ENCODE measurements at regions not wholly inside any gene's neighbourhood (a gene's known extent, or its start where the extent isn't known, plus 50 kb on each side); places are given as distances from the start of the nearest gene placed in this dataset.

GRCh38 chr2:70397186-70397585 lies 95.3 kb upstream of the FAM136A start:
- Histone ChIP-seq H3K36me3 (ENCODE audit: control insufficient read depth, insufficient read depth, low read length) (no peaks in the 10 kb centered on the region), H3K27me3 (ENCODE audit: control insufficient read depth, insufficient read depth, low read length) (no peaks in the 10 kb centered on the region; the same call in 1 of the 2 replicates), H3K9me3 (ENCODE audit: control insufficient read depth, insufficient read depth, low read length) (no peaks in the 10 kb centered on the region), H3K4me3 (ENCODE audit: low read length) (no peak overlapping the region), H3K27ac (ENCODE audit: low read length) (no peak overlapping the region), H3K4me1 (ENCODE audit: control insufficient read depth, insufficient read depth, low read length) (no peaks in the 10 kb centered on the region)
- DNase-seq (ENCODE audit: low read depth, low spot score), result no peak

- Histone ChIP-seq H3K27ac (ENCODE audit: low read length) (no peak overlapping the region), H3K9me3 (ENCODE audit: control insufficient read depth, insufficient read depth, low read length) (no peaks in the 10 kb centered on the region), H3K4me1 (ENCODE audit: control insufficient read depth, insufficient read depth, low read length) (no peaks in the 10 kb centered on the region), H3K4me3 (ENCODE audit: low read length) (no peak overlapping the region), H3K27me3 (ENCODE audit: control insufficient read depth, insufficient read depth, low read length) (no peaks in the 10 kb centered on the region; the same call in 1 of the 2 replicates), H3K36me3 (ENCODE audit: control insufficient read depth, insufficient read depth, low read length) (no peaks in the 10 kb centered on the region)
- no CpG with 5 or more reads among the region's 5 CpGs for WGBS (ENCODE audit: insufficient coverage, insufficient read length)
- DNase-seq (ENCODE audit: low read depth, low spot score), result no peak
Measured at GRCh38 chr2:70396612-70397011, 94.7 kb upstream of the FAM136A start.

- no CpG with 5 or more reads among the region's 3 CpGs for WGBS (ENCODE audit: insufficient coverage, insufficient read length)
- Histone ChIP-seq H3K27ac (ENCODE audit: low read length) (no peak overlapping the region), H3K4me1 (ENCODE audit: control insufficient read depth, insufficient read depth, low read length) (no peaks in the 10 kb centered on the region), H3K4me3 (ENCODE audit: low read length) (no peak overlapping the region), H3K9me3 (ENCODE audit: control insufficient read depth, insufficient read depth, low read length) (no peaks in the 10 kb centered on the region), H3K36me3 (ENCODE audit: control insufficient read depth, insufficient read depth, low read length) (no peaks in the 10 kb centered on the region), H3K27me3 (ENCODE audit: control insufficient read depth, insufficient read depth, low read length) (no peaks in the 10 kb centered on the region; the same call in 1 of the 2 replicates)
- DNase-seq (ENCODE audit: low read depth, low spot score), result no peak
Measured at GRCh38 chr2:70393881-70394280, 92.0 kb upstream of the FAM136A start.

- H3K4me1 ChIP-seq (ENCODE audit: control insufficient read depth, insufficient read depth, low read length), result no peaks in the 10 kb centered on the region
Measured at GRCh38 chr2:70391988-70392387, 90.1 kb upstream of the FAM136A start.

GRCh38 chr2:70391259-70391658 lies 89.4 kb upstream of the FAM136A start:
- Histone ChIP-seq H3K36me3 (ENCODE audit: control insufficient read depth, insufficient read depth, low read length) (no peaks in the 10 kb centered on the region), H3K9me3 (ENCODE audit: control insufficient read depth, insufficient read depth, low read length) (no peaks in the 10 kb centered on the region), H3K27me3 (ENCODE audit: control insufficient read depth, insufficient read depth, low read length) (no peaks in the 10 kb centered on the region), H3K4me1 (ENCODE audit: control insufficient read depth, insufficient read depth, low read length) (no peaks in the 10 kb centered on the region), H3K4me3 (ENCODE audit: low read length) (no peak overlapping the region), H3K27ac (ENCODE audit: low read length) (no peak overlapping the region)
- no peak for DNase-seq (ENCODE audit: low read depth, low spot score)

More at GRCh38 chr2:70391988-70392387, 90.1 kb upstream of the FAM136A start:
- WGBS (ENCODE audit: insufficient coverage, insufficient read length), result no CpG with 5 or more reads among the region's 1 CpG
- Histone ChIP-seq H3K36me3 (ENCODE audit: control insufficient read depth, insufficient read depth, low read length) (no peaks in the 10 kb centered on the region), H3K27ac (ENCODE audit: low read length) (no peak overlapping the region), H3K9me3 (ENCODE audit: control insufficient read depth, insufficient read depth, low read length) (no peaks in the 10 kb centered on the region), H3K27me3 (ENCODE audit: control insufficient read depth, insufficient read depth, low read length) (no peaks in the 10 kb centered on the region; the same call in 1 of the 2 replicates), H3K4me3 (ENCODE audit: low read length) (no peak overlapping the region)
- DNase-seq (ENCODE audit: low read depth, low spot score), result no peak

- H3K36me3 ChIP-seq (ENCODE audit: control insufficient read depth, insufficient read depth, low read length), result no peaks in the 10 kb centered on the region
- H3K4me1 ChIP-seq (ENCODE audit: control insufficient read depth, insufficient read depth, low read length), result no peaks in the 10 kb centered on the region
- no peaks in the 10 kb centered on the region for H3K9me3 ChIP-seq (ENCODE audit: control insufficient read depth, insufficient read depth, low read length)
- no peak for DNase-seq (ENCODE audit: low read depth, low spot score)
- no peak overlapping the region for H3K27ac ChIP-seq (ENCODE audit: low read length)
- no peaks in the 10 kb centered on the region for H3K27me3 ChIP-seq (ENCODE audit: control insufficient read depth, insufficient read depth, low read length)
- WGBS (ENCODE audit: insufficient coverage, insufficient read length), result no CpG with 5 or more reads among the region's 5 CpGs
- no peak overlapping the region for H3K4me3 ChIP-seq (ENCODE audit: low read length)
Measured at GRCh38 chr2:70388813-70389212, 86.9 kb upstream of the FAM136A start.

GRCh38 chr2:70388128-70388527 lies 86.3 kb upstream of the FAM136A start:
- H3K9me3 ChIP-seq (ENCODE audit: control insufficient read depth, insufficient read depth, low read length), result no peaks in the 10 kb centered on the region
- DNase-seq (ENCODE audit: low read depth, low spot score), result no peak
- no CpG with 5 or more reads among the region's 1 CpG for WGBS (ENCODE audit: insufficient coverage, insufficient read length)
- no peaks in the 10 kb centered on the region for H3K4me1 ChIP-seq (ENCODE audit: control insufficient read depth, insufficient read depth, low read length)
- H3K27ac ChIP-seq (ENCODE audit: low read length), result no peak overlapping the region
- no peaks in the 10 kb centered on the region for H3K27me3 ChIP-seq (ENCODE audit: control insufficient read depth, insufficient read depth, low read length)
- no peak overlapping the region for H3K4me3 ChIP-seq (ENCODE audit: low read length)
- no peaks in the 10 kb centered on the region for H3K36me3 ChIP-seq (ENCODE audit: control insufficient read depth, insufficient read depth, low read length)

- WGBS (ENCODE audit: insufficient coverage, insufficient read length), result no CpG with 5 or more reads among the region's 11 CpGs
Measured at GRCh38 chr2:70385966-70386595, 84.2 kb upstream of the FAM136A start.

GRCh38 chr2:70385204-70385603 lies 83.3 kb upstream of the FAM136A start:
- H3K27me3 ChIP-seq (ENCODE audit: control insufficient read depth, insufficient read depth, low read length), result no peaks in the 10 kb centered on the region
- no peak for DNase-seq (ENCODE audit: low read depth, low spot score)
- H3K9me3 ChIP-seq (ENCODE audit: control insufficient read depth, insufficient read depth, low read length), result no peaks in the 10 kb centered on the region
- WGBS (ENCODE audit: insufficient coverage, insufficient read length), result no CpG with 5 or more reads among the region's 2 CpGs
- no peaks in the 10 kb centered on the region for H3K36me3 ChIP-seq (ENCODE audit: control insufficient read depth, insufficient read depth, low read length)
- H3K27ac ChIP-seq (ENCODE audit: low read length), result no peak overlapping the region
- H3K4me3 ChIP-seq (ENCODE audit: low read length), result no peak overlapping the region
- no peaks in the 10 kb centered on the region for H3K4me1 ChIP-seq (ENCODE audit: control insufficient read depth, insufficient read depth, low read length)

More at GRCh38 chr2:70385966-70386595, 84.2 kb upstream of the FAM136A start:
- H3K27ac ChIP-seq (ENCODE audit: low read length), result no peak overlapping the region
- DNase-seq (ENCODE audit: low read depth, low spot score), result no peak
- H3K4me1 ChIP-seq (ENCODE audit: control insufficient read depth, insufficient read depth, low read length), result no peaks in the 10 kb centered on the region
- no peaks in the 10 kb centered on the region for H3K9me3 ChIP-seq (ENCODE audit: control insufficient read depth, insufficient read depth, low read length)
- no peaks in the 10 kb centered on the region for H3K27me3 ChIP-seq (ENCODE audit: control insufficient read depth, insufficient read depth, low read length)
- no peak overlapping the region for H3K4me3 ChIP-seq (ENCODE audit: low read length)
- no peaks in the 10 kb centered on the region for H3K36me3 ChIP-seq (ENCODE audit: control insufficient read depth, insufficient read depth, low read length)

- H3K9me3 ChIP-seq (ENCODE audit: control insufficient read depth, insufficient read depth, low read length), result no peaks in the 10 kb centered on the region
- no CpG with 5 or more reads among the region's 6 CpGs for WGBS (ENCODE audit: insufficient coverage, insufficient read length)
- no peak for DNase-seq (ENCODE audit: low read depth, low spot score)
- H3K27me3 ChIP-seq (ENCODE audit: control insufficient read depth, insufficient read depth, low read length), result no peaks in the 10 kb centered on the region
- H3K27ac ChIP-seq (ENCODE audit: low read length), result no peak overlapping the region
- H3K36me3 ChIP-seq (ENCODE audit: control insufficient read depth, insufficient read depth, low read length), result no peaks in the 10 kb centered on the region
- no peaks in the 10 kb centered on the region for H3K4me1 ChIP-seq (ENCODE audit: control insufficient read depth, insufficient read depth, low read length)
- no peak overlapping the region for H3K4me3 ChIP-seq (ENCODE audit: low read length)
Measured at GRCh38 chr2:70381821-70382220, 80.0 kb upstream of the FAM136A start.

GRCh38 chr2:70381235-70381634 lies 79.4 kb upstream of the FAM136A start:
- Histone ChIP-seq H3K27ac (ENCODE audit: low read length) (no peak overlapping the region), H3K36me3 (ENCODE audit: control insufficient read depth, insufficient read depth, low read length) (no peaks in the 10 kb centered on the region), H3K27me3 (ENCODE audit: control insufficient read depth, insufficient read depth, low read length) (no peaks in the 10 kb centered on the region), H3K4me1 (ENCODE audit: control insufficient read depth, insufficient read depth, low read length) (no peaks in the 10 kb centered on the region), H3K9me3 (ENCODE audit: control insufficient read depth, insufficient read depth, low read length) (no peaks in the 10 kb centered on the region), H3K4me3 (ENCODE audit: low read length) (no peak overlapping the region)
- no peak for DNase-seq (ENCODE audit: low read depth, low spot score)
- WGBS (ENCODE audit: insufficient coverage, insufficient read length), result no CpG with 5 or more reads among the region's 1 CpG
